Hepatocyte (in vitro differentiated cells): ENCODE measurements at regions not wholly inside any gene's neighbourhood (a gene's known extent, or its start where the extent isn't known, plus 50 kb on each side); places are given as distances from the start of the nearest gene placed in this dataset.

Experiments used
- EZH2 ChIP-seq: fragments of 200-600 bp; sonication (generic); IDR thresholded peaks from 2 replicates; pipeline ENCODE4 v1.6.1; 2016; ENCODE audit warnings: antibody characterized with exemption, mild to moderate bottlenecking, borderline replicate concordance
- TF ChIP-seq, protein P1 (sequence below): fragments of 200-600 bp; sonication (generic); IDR thresholded peaks from 2 replicates; pipeline ENCODE4 v1.5.1; 2016; ENCODE audit warnings: antibody characterized with exemption, mild to moderate bottlenecking; ENCODE audit not compliant: poor library complexity

GRCh38 chr7:26035552-26035951 lies 116.4 kb upstream of the NFE2L3 start:
- TF ChIP-seq, protein P1, sequence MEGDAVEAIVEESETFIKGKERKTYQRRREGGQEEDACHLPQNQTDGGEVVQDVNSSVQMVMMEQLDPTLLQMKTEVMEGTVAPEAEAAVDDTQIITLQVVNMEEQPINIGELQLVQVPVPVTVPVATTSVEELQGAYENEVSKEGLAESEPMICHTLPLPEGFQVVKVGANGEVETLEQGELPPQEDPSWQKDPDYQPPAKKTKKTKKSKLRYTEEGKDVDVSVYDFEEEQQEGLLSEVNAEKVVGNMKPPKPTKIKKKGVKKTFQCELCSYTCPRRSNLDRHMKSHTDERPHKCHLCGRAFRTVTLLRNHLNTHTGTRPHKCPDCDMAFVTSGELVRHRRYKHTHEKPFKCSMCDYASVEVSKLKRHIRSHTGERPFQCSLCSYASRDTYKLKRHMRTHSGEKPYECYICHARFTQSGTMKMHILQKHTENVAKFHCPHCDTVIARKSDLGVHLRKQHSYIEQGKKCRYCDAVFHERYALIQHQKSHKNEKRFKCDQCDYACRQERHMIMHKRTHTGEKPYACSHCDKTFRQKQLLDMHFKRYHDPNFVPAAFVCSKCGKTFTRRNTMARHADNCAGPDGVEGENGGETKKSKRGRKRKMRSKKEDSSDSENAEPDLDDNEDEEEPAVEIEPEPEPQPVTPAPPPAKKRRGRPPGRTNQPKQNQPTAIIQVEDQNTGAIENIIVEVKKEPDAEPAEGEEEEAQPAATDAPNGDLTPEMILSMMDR = no peak
- no peak for TF ChIP-seq EZH2
